HepG2 (cell line): ENCODE measurements at regions not wholly inside any gene's neighbourhood (a gene's known extent, or its start where the extent isn't known, plus 50 kb on each side); places are given as distances from the start of the nearest gene placed in this dataset.

Source experiments
- ATAC-seq: fragments of 200-7000 bp; cut with Tn5 transposase; 3 replicates; pipeline ENCODE4 v1.9.1; 2020; ENCODE audit warnings: mild to moderate bottlenecking, moderate library complexity
- BruUV-seq: library from RNA; stranded (reverse); fragments of 400-500 nt; replicated peaks from 2 replicates; lab custom pipeline; 2021; lab: Mats Ljungman, UMichigan
- CTCF ChIA-PET: fragments of 300-600 bp; formaldehyde crosslinking; extraction: SDS; loops from one replicate; lab custom pipeline; 2021; ENCODE audit warnings: low total read pairs, inconsistent platforms, low intra/inter-chr PET ratio; lab: Yijun Ruan, JAX
- POLR2A ChIA-PET: fragments of 350-600 bp; sonication (Branson Sonifier 250); formaldehyde crosslinking; loops from one replicate; lab custom pipeline; 2020; ENCODE audit warnings: antibody characterized with exemption, inconsistent platforms; lab: Yijun Ruan, JAX
- DNase-seq: peaks from one replicate; pipeline ENCODE4 v3.0.0-alpha.2; 2015; ENCODE audit warnings: low spot score
- FAIRE-seq: peaks from 3 replicates; lab custom pipeline; 2011; peaks lifted over from hg19 to GRCh38; lab: Jason Lieb, UNC
- H2AFZ ChIP-seq: one replicate; pipeline ENCODE4 v1.6.1; 2011; ENCODE audit warnings: low read length, inconsistent platforms
- H3K27ac ChIP-seq: fragments of 300-600 bp; 3 replicates; pipeline ENCODE4 v1.8.0; 2011; ENCODE audit warnings: mixed run types, mild to moderate bottlenecking, mixed read lengths, low read length, inconsistent platforms; ENCODE audit not compliant: insufficient read depth; ENCODE audit errors: extremely low read length
- H3K27me3 ChIP-seq, 2 experiments: fragments of 200-600 bp in 1 of 2; 2 replicates in 1 of 2; 3 replicates in 1 of 2; pipeline versions ENCODE4 v1.6.0 to v1.8.0; 2011; ENCODE audit warnings: low read length in 2 of 2, mild to moderate bottlenecking in 2 of 2, moderate library complexity in 2 of 2, inconsistent platforms in 1 of 2; ENCODE audit not compliant: insufficient read depth in 2 of 2, control insufficient read depth in 1 of 2
- H3K36me3 ChIP-seq, 2 experiments: fragments of 200-600 bp in 1 of 2; replicated peaks in 1 of 2; 2 replicates in 1 of 2; 3 replicates in 1 of 2; pipeline versions ENCODE4 v1.5.1 to v1.8.0; 2011; ENCODE audit warnings: low read length in 2 of 2, inconsistent platforms in 1 of 2; ENCODE audit not compliant: insufficient read depth in 2 of 2, control insufficient read depth in 1 of 2
- H3K4me1 ChIP-seq: 2 replicates; pipeline ENCODE4 v1.5.1; 2012; ENCODE audit warnings: low read length, inconsistent platforms; ENCODE audit not compliant: insufficient read depth
- H3K4me2 ChIP-seq: 2 replicates; pipeline ENCODE4 v1.6.0; 2011; ENCODE audit warnings: low read depth, low read length, inconsistent platforms
- H3K4me3 ChIP-seq, 3 experiments: fragments of 200-600 bp in 1 of 3; sonication (generic), shearing (Covaris generic) in 1 of 3; replicated peaks in 1 of 3; 2 replicates each; pipeline ENCODE4 v1.5.1; 2011 to 2016; ENCODE audit warnings: low read length in 3 of 3, inconsistent platforms in 2 of 3, low read depth in 2 of 3, mild to moderate bottlenecking in 2 of 3, control low read depth in 1 of 3, mixed read lengths in 1 of 3; ENCODE audit not compliant: insufficient read depth in 1 of 3
- H3K79me2 ChIP-seq: one replicate; pipeline ENCODE4 v1.6.1; 2011; ENCODE audit warnings: low read length, inconsistent platforms; ENCODE audit not compliant: insufficient read depth
- H3K9ac ChIP-seq: 2 replicates; pipeline ENCODE4 v1.6.0; 2011; ENCODE audit warnings: mild to moderate bottlenecking, low read depth, low read length, inconsistent platforms; ENCODE audit not compliant: insufficient read depth
- H3K9me3 ChIP-seq: 2 replicates; pipeline ENCODE4 v1.5.1; 2012; ENCODE audit warnings: mild to moderate bottlenecking, low read length
- H4K20me1 ChIP-seq: 2 replicates; pipeline ENCODE4 v1.6.0; 2011; ENCODE audit warnings: inconsistent platforms, mild to moderate bottlenecking, low read length, moderate library complexity; ENCODE audit not compliant: insufficient read depth
- CENPX ChIP-seq: sonication (generic); formaldehyde crosslinking; IDR thresholded peaks from 2 replicates; pipeline ENCODE4 v1.9.0; 2021; ENCODE audit warnings: mild to moderate bottlenecking, missing genetic modification reagents, moderate library complexity
- FOXC1 ChIP-seq: sonication (generic); formaldehyde crosslinking; IDR thresholded peaks from 2 replicates; pipeline ENCODE4 v1.8.0; 2022; ENCODE audit warnings: mild to moderate bottlenecking, missing genetic modification reagents, borderline replicate concordance
- HDAC2 ChIP-seq: sonication (generic); formaldehyde crosslinking; IDR thresholded peaks from 2 replicates; pipeline ENCODE4 v1.4.0; 2020; ENCODE audit warnings: missing genetic modification reagents
- KDM3A ChIP-seq: IDR thresholded peaks from 2 replicates; pipeline ENCODE4 v1.6.1; 2018; ENCODE audit warnings: low read depth, missing compliant biosample characterization
- KDM4B ChIP-seq: sonication (generic); formaldehyde crosslinking; IDR thresholded peaks from 2 replicates; pipeline ENCODE4 v1.4.0; 2020; ENCODE audit warnings: missing genetic modification reagents
- MBNL3 ChIP-seq: fragments of 250-450 bp; sonication (Bioruptor Pico); conservative IDR thresholded peaks from 2 replicates; pipeline ENCODE4 v1.8.0; 2022; ENCODE audit warnings: mild to moderate bottlenecking, inconsistent platforms
- MTF2 ChIP-seq: sonication (generic); formaldehyde crosslinking; IDR thresholded peaks from 2 replicates; pipeline ENCODE4 v1.5.0; 2020; ENCODE audit warnings: missing genetic modification reagents, borderline replicate concordance
- NAIF1 ChIP-seq: sonication (generic); formaldehyde crosslinking; IDR thresholded peaks from 2 replicates; pipeline ENCODE4 v1.5.0; 2020; ENCODE audit warnings: mild to moderate bottlenecking, missing genetic modification reagents, borderline replicate concordance
- SATB2 ChIP-seq: sonication (generic); formaldehyde crosslinking; IDR thresholded peaks from 2 replicates; pipeline ENCODE4 v1.5.0; 2020; ENCODE audit warnings: missing genetic modification reagents
- SRSF9 ChIP-seq: fragments of 200-400 bp; formaldehyde crosslinking; IDR thresholded peaks from 2 replicates; pipeline ENCODE4 v1.6.1; 2018; ENCODE audit warnings: borderline replicate concordance, mild to moderate bottlenecking, low read depth, low read length; ENCODE audit not compliant: insufficient read depth, poor library complexity, severe bottlenecking
- TEAD3 ChIP-seq: optimal IDR thresholded peaks from 2 replicates; pipeline ENCODE3; 2016; ENCODE audit warnings: borderline replicate concordance
- ZFP36L1 ChIP-seq: sonication (generic); formaldehyde crosslinking; IDR thresholded peaks from 2 replicates; pipeline ENCODE4 v1.8.0; 2022; ENCODE audit warnings: mild to moderate bottlenecking, missing genetic modification reagents, moderate library complexity
- ZNF256 ChIP-seq: sonication (generic); formaldehyde crosslinking; conservative IDR thresholded peaks from 2 replicates; pipeline ENCODE4 v1.4.0; 2020; ENCODE audit warnings: missing genetic modification reagents
- ZNF543 ChIP-seq: sonication (generic); formaldehyde crosslinking; IDR thresholded peaks from 2 replicates; pipeline ENCODE4 v1.4.0; 2020; ENCODE audit warnings: mild to moderate bottlenecking, missing genetic modification reagents
- ZNF567 ChIP-seq: sonication (generic); formaldehyde crosslinking; IDR thresholded peaks from 2 replicates; pipeline ENCODE4 v1.8.1; 2023; ENCODE audit warnings: mild to moderate bottlenecking, missing genetic modification reagents, borderline replicate concordance
- WGBS: methylation state at CpG from one replicate; pipeline ENCODE4 v1.1.6; 2017; ENCODE audit warnings: low lambda C conversion rate; 5-methylcytosine and 5-hydroxymethylcytosine counted together
- in situ Hi-C: cut with HindIII; loops from 2 replicates; pipeline ENCODE4 v1.10.0; 2017; ENCODE audit warnings: low pct_unique_long_range_greater_than_20kb; ENCODE audit not compliant: extremely low pct_ligation_motif_present
- intact Hi-C: fragments of 100-400 bp; cut with micrococcal nuclease; formaldehyde crosslinking; loops from one replicate; pipeline ENCODE4 v1.10.0; 2022; ENCODE audit not compliant: unreplicated experiment
- TF ChIP-seq, protein P1 (sequence below): sonication (generic); formaldehyde crosslinking; IDR thresholded peaks from 2 replicates; pipeline ENCODE4 v1.5.1; 2020; ENCODE audit warnings: mild to moderate bottlenecking, moderate library complexity, missing genetic modification reagents
- TF ChIP-seq, protein P2 (sequence below): IDR thresholded peaks from 2 replicates; pipeline ENCODE4 v1.6.1; 2016; ENCODE audit warnings: low read depth, control low read depth
- TF ChIP-seq, protein P3 (sequence below): sonication (generic); formaldehyde crosslinking; IDR thresholded peaks from 2 replicates; pipeline ENCODE4 v1.5.1; 2020; ENCODE audit warnings: mild to moderate bottlenecking, missing genetic modification reagents, borderline replicate concordance

DNA sequence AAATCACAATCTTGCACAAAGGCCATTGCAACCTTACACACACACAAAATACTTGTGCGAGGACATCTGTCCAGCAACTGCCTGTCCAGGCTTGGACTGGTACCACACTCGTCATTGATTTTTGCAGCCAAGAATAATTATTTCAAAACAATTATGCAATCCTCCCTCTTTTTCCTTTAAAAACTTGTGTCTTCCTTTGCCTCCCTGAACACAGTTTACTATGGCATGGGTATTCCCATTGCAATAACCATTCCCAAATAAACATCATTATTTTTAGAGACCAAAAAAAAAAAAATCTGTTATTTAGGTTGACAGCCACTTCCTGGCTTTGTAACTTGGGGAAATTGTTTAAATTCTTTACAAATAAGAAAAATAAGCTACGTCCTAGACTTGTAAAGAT, 54.0 kb downstream of the C11orf91 start:
- Histone ChIP-seq H3K4me2 (no peak overlapping the region), H3K27me3 (peaks cover 0 to 12% of the 10 kb centered on the region in 2 experiments; a peak in 1 of 5 replicates), H3K9me3 (no peaks in the 10 kb centered on the region), H3K4me3 (no peak overlapping the region), H3K27ac (no peak overlapping the region), H3K9ac (no peak overlapping the region), H3K79me2 (no peaks in the 10 kb centered on the region), H2AFZ (no peak overlapping the region), H4K20me1 (0 out of 2 replicates have a peak, but pooled peaks cover 3% of the 10 kb centered on the region), H3K4me1 (0 out of 2 replicates have a peak, but pooled peaks cover 9% of the 10 kb centered on the region), H3K36me3 (no peaks in the 10 kb centered on the region)
- WGBS = 16% methylated on average over 3 of the region's 3 CpGs
- ChIA-PET CTCF (no interaction called here), POLR2A (no interaction called here)
- BruUV-seq = no TSS peak
- no peak for DNase-seq
- no peak for FAIRE-seq
- TF ChIP-seq MTF2 (CRISPR knock-in tag) (no peak), ZNF567 (CRISPR knock-in tag) (no peak), ZNF543 (CRISPR knock-in tag) (no peak), FOXC1 (CRISPR knock-in tag) (no peak), ZFP36L1 (CRISPR knock-in tag) (no peak), TEAD3 (CRISPR knock-in tag) (no peak), HDAC2 (no peak), SRSF9 (no peak), KDM4B (CRISPR knock-in tag) (no peak), CENPX (CRISPR knock-in tag) (no peak), ZNF256 (CRISPR knock-in tag) (no peak), MBNL3 (CRISPR knock-in tag) (no peak), NAIF1 (CRISPR knock-in tag) (no peak), KDM3A (CRISPR knock-in tag) (no peak), SATB2 (no peak)
- TF ChIP-seq, protein P1, sequence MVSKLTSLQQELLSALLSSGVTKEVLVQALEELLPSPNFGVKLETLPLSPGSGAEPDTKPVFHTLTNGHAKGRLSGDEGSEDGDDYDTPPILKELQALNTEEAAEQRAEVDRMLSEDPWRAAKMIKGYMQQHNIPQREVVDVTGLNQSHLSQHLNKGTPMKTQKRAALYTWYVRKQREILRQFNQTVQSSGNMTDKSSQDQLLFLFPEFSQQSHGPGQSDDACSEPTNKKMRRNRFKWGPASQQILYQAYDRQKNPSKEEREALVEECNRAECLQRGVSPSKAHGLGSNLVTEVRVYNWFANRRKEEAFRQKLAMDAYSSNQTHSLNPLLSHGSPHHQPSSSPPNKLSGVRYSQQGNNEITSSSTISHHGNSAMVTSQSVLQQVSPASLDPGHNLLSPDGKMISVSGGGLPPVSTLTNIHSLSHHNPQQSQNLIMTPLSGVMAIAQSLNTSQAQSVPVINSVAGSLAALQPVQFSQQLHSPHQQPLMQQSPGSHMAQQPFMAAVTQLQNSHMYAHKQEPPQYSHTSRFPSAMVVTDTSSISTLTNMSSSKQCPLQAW (CRISPR knock-in tag) = no peak
- TF ChIP-seq, protein P2, sequence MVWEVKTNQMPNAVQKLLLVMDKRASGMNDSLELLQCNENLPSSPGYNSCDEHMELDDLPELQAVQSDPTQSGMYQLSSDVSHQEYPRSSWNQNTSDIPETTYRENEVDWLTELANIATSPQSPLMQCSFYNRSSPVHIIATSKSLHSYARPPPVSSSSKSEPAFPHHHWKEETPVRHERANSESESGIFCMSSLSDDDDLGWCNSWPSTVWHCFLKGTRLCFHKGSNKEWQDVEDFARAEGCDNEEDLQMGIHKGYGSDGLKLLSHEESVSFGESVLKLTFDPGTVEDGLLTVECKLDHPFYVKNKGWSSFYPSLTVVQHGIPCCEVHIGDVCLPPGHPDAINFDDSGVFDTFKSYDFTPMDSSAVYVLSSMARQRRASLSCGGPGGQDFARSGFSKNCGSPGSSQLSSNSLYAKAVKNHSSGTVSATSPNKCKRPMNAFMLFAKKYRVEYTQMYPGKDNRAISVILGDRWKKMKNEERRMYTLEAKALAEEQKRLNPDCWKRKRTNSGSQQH (CRISPR knock-in tag) = no peak
- TF ChIP-seq, protein P3, sequence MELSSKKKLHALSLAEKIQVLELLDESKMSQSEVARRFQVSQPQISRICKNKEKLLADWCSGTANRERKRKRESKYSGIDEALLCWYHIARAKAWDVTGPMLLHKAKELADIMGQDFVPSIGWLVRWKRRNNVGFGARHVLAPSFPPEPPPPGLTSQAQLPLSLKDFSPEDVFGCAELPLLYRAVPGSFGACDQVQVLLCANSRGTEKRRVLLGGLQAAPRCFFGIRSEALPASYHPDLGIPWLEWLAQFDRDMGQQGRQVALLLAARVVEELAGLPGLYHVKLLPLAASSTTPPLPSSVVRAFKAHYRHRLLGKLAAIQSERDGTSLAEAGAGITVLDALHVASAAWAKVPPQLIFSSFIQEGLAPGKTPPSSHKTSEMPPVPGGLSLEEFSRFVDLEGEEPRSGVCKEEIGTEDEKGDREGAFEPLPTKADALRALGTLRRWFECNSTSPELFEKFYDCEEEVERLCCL = no peak
- intact Hi-C loops (no loop called here), in situ Hi-C loops (no loop called here)
- ATAC-seq = no peak
